MCF 10A (cell line): ENCODE measurements at regions not wholly inside any gene's neighbourhood (a gene's known extent, or its start where the extent isn't known, plus 50 kb on each side); places are given as distances from the start of the nearest gene placed in this dataset.

Source experiments
- BruUV-seq: library from RNA; stranded (reverse); fragments of 400-500 nt; replicated peaks from 2 replicates; lab custom pipeline; 2021; lab: Mats Ljungman, UMichigan
- CTCF ChIA-PET: fragments of 300-600 bp; sonication (Branson Sonifier 250); formaldehyde crosslinking; extraction: SDS; loops from one replicate; lab custom pipeline; 2021; ENCODE audit warnings: antibody characterized with exemption, inconsistent platforms; lab: Yijun Ruan, JAX
- POLR2A ChIA-PET: fragments of 300-600, 350-650 bp; sonication (Branson Sonifier 250); formaldehyde crosslinking; extraction: SDS; loops from one replicate; lab custom pipeline; 2020; ENCODE audit warnings: antibody characterized with exemption, inconsistent platforms; lab: Yijun Ruan, JAX
- DNase-seq: peaks from one replicate; pipeline ENCODE4 v3.0.0-alpha.2; 2018; ENCODE audit not compliant: unreplicated experiment
- H3K27ac Mint-ChIP-seq: one replicate; pipeline ENCODE4 v1.8.0; 2022; ENCODE audit warnings: mild to moderate bottlenecking, low read depth, mixed read lengths; ENCODE audit not compliant: unreplicated experiment
- H3K27me3 Mint-ChIP-seq: one replicate; pipeline ENCODE4 v1.8.0; 2022; ENCODE audit warnings: mixed read lengths; ENCODE audit not compliant: insufficient read depth, unreplicated experiment
- H3K36me3 Mint-ChIP-seq: one replicate; pipeline ENCODE4 v1.8.0; 2022; ENCODE audit warnings: mild to moderate bottlenecking, moderate library complexity, mixed read lengths; ENCODE audit not compliant: insufficient read depth, unreplicated experiment
- H3K4me1 Mint-ChIP-seq: one replicate; pipeline ENCODE4 v1.8.0; 2022; ENCODE audit warnings: mixed read lengths; ENCODE audit not compliant: insufficient read depth, unreplicated experiment
- H3K4me3 Mint-ChIP-seq: one replicate; pipeline ENCODE4 v1.8.0; 2022; ENCODE audit warnings: mild to moderate bottlenecking, moderate library complexity, mixed read lengths; ENCODE audit not compliant: unreplicated experiment
- H3K9me3 Mint-ChIP-seq: one replicate; pipeline ENCODE4 v1.8.0; 2022; ENCODE audit warnings: mixed read lengths; ENCODE audit not compliant: unreplicated experiment
- intact Hi-C: fragments of 100-400 bp; cut with micrococcal nuclease; formaldehyde crosslinking; loops from 2 replicates; pipeline ENCODE4 v1.14.1; 2022
- TF ChIP-seq, protein P1 (sequence below): fragments of 200-600 bp; IDR thresholded peaks from one replicate; pipeline ENCODE4 v1.8.0; 2022; ENCODE audit warnings: antibody characterized with exemption, mild to moderate bottlenecking; ENCODE audit not compliant: unreplicated experiment

DNA sequence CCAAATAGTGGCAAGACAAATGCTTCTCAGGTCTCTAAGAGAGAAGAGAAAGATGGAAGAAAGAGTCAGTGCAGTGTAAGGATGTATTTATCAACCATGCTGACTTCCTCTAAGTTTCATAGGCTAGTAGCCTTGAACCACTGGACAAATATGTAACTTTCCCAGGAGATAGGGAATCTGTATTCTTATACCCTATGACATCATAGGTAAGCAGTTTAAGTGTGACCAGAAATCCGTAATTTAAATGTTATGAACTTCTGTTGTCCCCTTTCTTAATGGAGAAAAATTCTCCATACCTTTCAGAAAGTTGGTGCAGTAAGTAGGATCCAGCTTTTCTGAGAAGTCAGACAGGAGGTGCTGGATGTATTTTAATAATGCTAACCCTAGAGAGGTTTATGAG is 256.2 kb downstream of the LNPK start:
- no peaks in the 10 kb centered on the region for H3K4me1 Mint-ChIP-seq
- intact Hi-C loops, result no loop called here
- H3K27ac Mint-ChIP-seq, result no peak overlapping the region
- no peaks in the 10 kb centered on the region for H3K36me3 Mint-ChIP-seq
- H3K9me3 Mint-ChIP-seq, result no peaks in the 10 kb centered on the region
- no TSS peak for BruUV-seq
- DNase-seq, result no peak
- H3K27me3 Mint-ChIP-seq, result no peaks in the 10 kb centered on the region
- TF ChIP-seq, protein P1, sequence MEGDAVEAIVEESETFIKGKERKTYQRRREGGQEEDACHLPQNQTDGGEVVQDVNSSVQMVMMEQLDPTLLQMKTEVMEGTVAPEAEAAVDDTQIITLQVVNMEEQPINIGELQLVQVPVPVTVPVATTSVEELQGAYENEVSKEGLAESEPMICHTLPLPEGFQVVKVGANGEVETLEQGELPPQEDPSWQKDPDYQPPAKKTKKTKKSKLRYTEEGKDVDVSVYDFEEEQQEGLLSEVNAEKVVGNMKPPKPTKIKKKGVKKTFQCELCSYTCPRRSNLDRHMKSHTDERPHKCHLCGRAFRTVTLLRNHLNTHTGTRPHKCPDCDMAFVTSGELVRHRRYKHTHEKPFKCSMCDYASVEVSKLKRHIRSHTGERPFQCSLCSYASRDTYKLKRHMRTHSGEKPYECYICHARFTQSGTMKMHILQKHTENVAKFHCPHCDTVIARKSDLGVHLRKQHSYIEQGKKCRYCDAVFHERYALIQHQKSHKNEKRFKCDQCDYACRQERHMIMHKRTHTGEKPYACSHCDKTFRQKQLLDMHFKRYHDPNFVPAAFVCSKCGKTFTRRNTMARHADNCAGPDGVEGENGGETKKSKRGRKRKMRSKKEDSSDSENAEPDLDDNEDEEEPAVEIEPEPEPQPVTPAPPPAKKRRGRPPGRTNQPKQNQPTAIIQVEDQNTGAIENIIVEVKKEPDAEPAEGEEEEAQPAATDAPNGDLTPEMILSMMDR, result no peak
- no peak overlapping the region for H3K4me3 Mint-ChIP-seq
- ChIA-PET POLR2A (no interaction called here), CTCF (interaction anchor here (0.6 kb wide), 1 partner anchor 892 kb away, joined by 3 read pairs; no protein-coding TSS in a partner anchor)

DNA sequence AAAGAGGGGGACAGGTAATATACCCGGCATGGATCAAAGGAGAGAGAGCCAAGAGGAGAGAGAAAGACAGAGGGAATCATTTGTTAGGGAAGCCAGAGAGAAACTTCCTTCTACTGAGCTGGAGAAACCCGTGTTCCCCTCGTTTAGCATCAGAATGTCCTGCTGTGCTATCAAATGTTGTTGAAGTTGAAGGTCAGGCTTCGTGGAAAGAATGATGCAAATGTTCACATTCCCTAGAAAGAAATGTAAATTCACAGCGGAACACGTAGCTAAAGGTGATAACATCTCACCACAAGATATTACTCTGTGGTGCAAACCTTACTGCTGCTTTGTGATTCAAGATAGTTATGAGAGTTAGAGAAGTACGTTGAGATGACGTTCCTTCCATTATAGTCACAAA is 258.1 kb downstream of the LNPK start:
- no peak overlapping the region for H3K4me3 Mint-ChIP-seq
- POLR2A ChIA-PET, result no interaction called here
- H3K4me1 Mint-ChIP-seq, result no peaks in the 10 kb centered on the region
- intact Hi-C loops, result no loop called here
- CTCF ChIA-PET, result no interaction called here
- H3K36me3 Mint-ChIP-seq, result no peaks in the 10 kb centered on the region
- DNase-seq, result no peak
- no peaks in the 10 kb centered on the region for H3K27me3 Mint-ChIP-seq
- TF ChIP-seq, protein P1, result no peak
- H3K27ac Mint-ChIP-seq, result no peak overlapping the region
- no peaks in the 10 kb centered on the region for H3K9me3 Mint-ChIP-seq
- no TSS peak for BruUV-seq

DNA sequence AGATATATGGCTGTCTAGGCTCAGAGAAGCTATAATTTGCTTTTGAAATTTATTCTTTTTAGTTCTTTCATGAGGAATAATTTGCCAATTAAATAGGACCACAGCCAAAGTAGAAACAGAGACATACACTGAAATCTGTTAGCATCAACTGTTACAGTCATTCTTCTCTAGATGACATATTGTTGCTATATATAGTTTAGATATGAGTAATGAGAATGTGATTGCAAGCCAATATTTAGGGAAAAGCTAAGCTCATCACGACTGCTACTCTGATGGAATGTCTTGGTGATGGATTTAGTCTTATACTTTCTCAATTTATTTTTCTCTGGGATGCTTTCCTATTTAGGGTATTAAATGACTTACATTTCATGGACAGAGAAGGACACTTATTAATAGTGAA is 259.1 kb downstream of the LNPK start:
- TF ChIP-seq, protein P1, result no peak
- intact Hi-C loops, result no loop called here
- ChIA-PET POLR2A (interaction anchor here (0.6 to 1.2 kb wide), 2 partner anchors 11 to 258 kb away, joined by 3 to 4 read pairs; no protein-coding TSS in a partner anchor), CTCF (no interaction called here)
- H3K27me3 Mint-ChIP-seq, result no peaks in the 10 kb centered on the region
- BruUV-seq, result no TSS peak
- H3K4me1 Mint-ChIP-seq, result no peaks in the 10 kb centered on the region
- H3K4me3 Mint-ChIP-seq, result no peak overlapping the region
- H3K27ac Mint-ChIP-seq, result no peak overlapping the region
- DNase-seq, result no peak
- no peaks in the 10 kb centered on the region for H3K36me3 Mint-ChIP-seq
- no peaks in the 10 kb centered on the region for H3K9me3 Mint-ChIP-seq

DNA sequence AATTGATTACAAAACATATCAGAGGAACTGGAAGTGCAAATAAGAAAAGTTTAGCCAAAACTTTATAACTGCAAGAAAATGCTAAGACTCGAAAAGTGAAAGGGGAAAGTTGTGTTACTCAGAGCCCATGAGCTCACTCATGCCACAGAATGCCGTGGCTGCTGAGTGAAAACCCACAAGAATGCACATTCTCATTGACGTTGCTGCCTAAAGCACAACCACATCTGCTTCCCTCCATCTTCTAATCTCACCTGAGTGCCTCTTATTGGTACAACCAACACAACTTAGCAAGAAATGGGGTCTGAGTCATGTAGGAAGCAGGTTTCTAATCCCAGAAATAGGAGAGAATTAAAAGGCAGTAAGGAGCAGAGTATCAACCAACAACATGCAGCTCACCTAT is 259.7 kb downstream of the LNPK start:
- H3K9me3 Mint-ChIP-seq, result no peaks in the 10 kb centered on the region
- intact Hi-C loops, result no loop called here
- no peak overlapping the region for H3K27ac Mint-ChIP-seq
- no peak overlapping the region for H3K4me3 Mint-ChIP-seq
- ChIA-PET POLR2A (interaction anchor here (1.2 kb wide), 1 partner anchor 258 kb away, joined by 4 read pairs; no protein-coding TSS in a partner anchor), CTCF (interaction anchor here (0.6 kb wide), 1 partner anchor 1073 kb away, joined by 3 read pairs; no protein-coding TSS in a partner anchor)
- no peaks in the 10 kb centered on the region for H3K4me1 Mint-ChIP-seq
- H3K27me3 Mint-ChIP-seq, result no peaks in the 10 kb centered on the region
- H3K36me3 Mint-ChIP-seq, result no peaks in the 10 kb centered on the region
- TF ChIP-seq, protein P1, result no peak
- BruUV-seq, result no TSS peak
- peak; percentile 13 for DNase-seq
